ENCODE measurements at regions not wholly inside any gene's neighbourhood (a gene's known extent, or its start where the extent isn't known, plus 50 kb on each side); places are given as distances from the start of the nearest gene placed in this dataset.

DNA sequence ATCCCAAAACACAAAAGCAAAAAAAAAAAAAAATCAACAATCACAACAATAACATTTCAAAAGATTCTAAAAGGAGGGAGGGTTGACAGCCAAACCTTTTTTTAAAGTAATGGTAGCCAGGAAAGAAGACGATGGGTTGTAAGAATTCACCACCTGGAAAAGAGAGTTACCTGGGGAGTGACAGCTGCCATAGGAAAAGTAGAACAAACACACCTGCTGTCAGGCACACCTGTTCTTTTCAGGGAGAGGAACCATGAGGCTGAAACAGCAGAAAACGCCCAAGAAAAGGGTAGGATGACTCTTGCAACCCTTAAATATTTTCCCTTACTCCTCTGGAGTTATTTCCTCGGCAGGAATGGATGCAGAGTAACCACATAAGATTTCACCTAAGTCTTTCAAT is 388.4 kb upstream of the TEX13C start:
- no peak overlapping the region for H4K91ac ChIP-seq (ENCODE audit: insufficient read depth, low read depth, low read length)
- POLR2A ChIA-PET (ENCODE audit: unreplicated experiment) = no interaction called here
- intact Hi-C loops (cut with micrococcal nuclease) = no loop called here
- H3K4me1 ChIP-seq (ENCODE audit: control insufficient read depth, insufficient read depth, low read length) = no peaks in the 10 kb centered on the region
- H3K9me3 ChIP-seq (ENCODE audit: control insufficient read depth, insufficient read depth, low read length) = no peaks in the 10 kb centered on the region
- no peak overlapping the region for H3K14ac ChIP-seq (replicated peaks; ENCODE audit: low read depth, low read length)
- no peak overlapping the region for H2AK5ac ChIP-seq (ENCODE audit: low read depth, low read length)
- DNase-seq (no peak), ATAC-seq (ENCODE audit: low read depth) (no peak)
- no peak overlapping the region for H2BK15ac ChIP-seq (ENCODE audit: low read depth, low read length)
- BruUV-seq (replicated peaks) = no TSS peak
- no peaks in the 10 kb centered on the region for H3K27me3 ChIP-seq (ENCODE audit: control insufficient read depth, insufficient read depth, low read length)
- H2BK20ac ChIP-seq (ENCODE audit: low read depth, low read length) = no peak overlapping the region
- no peak for TF ChIP-seq MXI1 (IDR thresholded peaks at IDR 0.05; ENCODE audit: borderline replicate concordance, low read depth, low read length)
- TF ChIP-seq FOS (IDR thresholded peaks at IDR 0.05; ENCODE audit: low read depth, low read length) = no peak
- no peak for TF ChIP-seq CHD1 (IDR thresholded peaks at IDR 0.05; ENCODE audit: low read depth, low read length)
- no CpG with 5 or more reads among the region's 3 CpGs for WGBS, 2 experiments (ENCODE audit: extremely low coverage in 2 of 2, insufficient read length in 1 of 2)
- in situ Hi-C loops (cut with MboI; ENCODE audit: low sequenced_read_pairs) = no loop called here
- no peak overlapping the region for H3K4me2 ChIP-seq (ENCODE audit: low read depth, low read length)
- no peak overlapping the region for H3K4me3 ChIP-seq (ENCODE audit: insufficient read depth, low read depth, low read length)
- H2AFZ ChIP-seq (replicated peaks; ENCODE audit: low read length, poor library complexity) = no peak overlapping the region
- H3K79me1 ChIP-seq (ENCODE audit: low read depth in 1 of 2, low read length in 2 of 2) = no peaks in the 10 kb centered on the region
- no peak overlapping the region for H4K5ac ChIP-seq (ENCODE audit: low read depth, low read length)
- H2BK5ac ChIP-seq (ENCODE audit: low read depth, low read length, poor library complexity, severe bottlenecking) = no peak overlapping the region
- no peak overlapping the region for H3K4ac ChIP-seq (ENCODE audit: low read depth, low read length)
- no peak overlapping the region for H3K18ac ChIP-seq (ENCODE audit: low read depth, low read length)
- no peak overlapping the region for H3K9ac ChIP-seq (ENCODE audit: low read depth, low read length)
- H3K56ac ChIP-seq (ENCODE audit: extremely low read depth, insufficient read depth, low read length) = no peak overlapping the region
- H2BK120ac ChIP-seq (ENCODE audit: low read depth, low read length) = no peak overlapping the region
- dilution Hi-C loops (cut with HindIII; ENCODE audit: low sequenced_read_pairs, unreplicated experiment) = no loop called here
- H3K23ac ChIP-seq (ENCODE audit: low read depth, low read length) = no peak overlapping the region
- CTCF ChIA-PET = no interaction called here
- H3K36me3 ChIP-seq (ENCODE audit: control insufficient read depth, insufficient read depth, low read length) = no peaks in the 10 kb centered on the region
- no peaks in the 10 kb centered on the region for H4K20me1 ChIP-seq (ENCODE audit: insufficient read depth, low read length)
- no peak overlapping the region for H2AK9ac ChIP-seq (replicated peaks; ENCODE audit: low read depth, low read length, poor library complexity)
- H4K8ac ChIP-seq (ENCODE audit: low read depth in 2 of 2, low read length in 2 of 2) = no peak overlapping the region
- H3K27ac ChIP-seq (ENCODE audit: insufficient read depth, low read length) = no peak overlapping the region
- H3K9me1 ChIP-seq (ENCODE audit: insufficient read depth, low read length) = no peaks in the 10 kb centered on the region
